GM12874 (cell line): ENCODE measurements at regions not wholly inside any gene's neighbourhood (a gene's known extent, or its start where the extent isn't known, plus 50 kb on each side); places are given as distances from the start of the nearest gene placed in this dataset.

Source experiments
- CTCF ChIP-seq: IDR thresholded peaks from 2 replicates; pipeline ENCODE4 v1.5.1; 2011; ENCODE audit warnings: low read depth, mild to moderate bottlenecking, control low read depth, low read length, moderate library complexity; ENCODE audit not compliant: insufficient read depth

- no peak for TF ChIP-seq CTCF
Measured at GRCh38 chr5:54611290-54611951, 93.9 kb downstream of the SNX18 start.

GRCh38 chr5:54610197-54610944 is 92.8 kb downstream of the SNX18 start:
- no peak for TF ChIP-seq CTCF

GRCh38 chr5:54608423-54609085 is 91.0 kb downstream of the SNX18 start:
- TF ChIP-seq CTCF, result no peak

GRCh38 chr5:54607006-54607405 is 89.4 kb downstream of the SNX18 start:
- TF ChIP-seq CTCF, result no peak

- no peak for TF ChIP-seq CTCF
Measured at GRCh38 chr5:54603372-54603771, 85.8 kb downstream of the SNX18 start.

- TF ChIP-seq CTCF, result no peak
Measured at GRCh38 chr5:54602475-54602874, 84.9 kb downstream of the SNX18 start.

GRCh38 chr5:54601411-54602230 is 84.1 kb downstream of the SNX18 start:
- TF ChIP-seq CTCF, result no peak
